ENCODE measurements at regions not wholly inside any gene's neighbourhood (a gene's known extent, or its start where the extent isn't known, plus 50 kb on each side); places are given as distances from the start of the nearest gene placed in this dataset.
A peak's percentile ranks its signal among the peaks of the same experiment; 100 is the strongest.
"Not testable (repeated sequence)": the region's sequence is repeated elsewhere in the genome, so short reads cannot be mapped to it uniquely, and the experiment has no call there.

- DNase-seq = no peak
Measured at GRCh38 chr3:177689869-177690268, 492.6 kb upstream of the TBL1XR1 start.

GRCh38 chr3:177690306-177690705 is 493.0 kb upstream of the TBL1XR1 start:
- no peak for DNase-seq

GRCh38 chr3:177692304-177692975 is 495.2 kb upstream of the TBL1XR1 start:
- no peak for DNase-seq

GRCh38 chr3:177693616-177694264 is 496.5 kb upstream of the TBL1XR1 start:
- no peak for DNase-seq

GRCh38 chr3:177694316-177694715 is 497.0 kb upstream of the TBL1XR1 start:
- no peak for DNase-seq

GRCh38 chr3:177694951-177695350 is 497.7 kb upstream of the TBL1XR1 start:
- no peak for DNase-seq

- DNase-seq = no peak
Measured at GRCh38 chr3:177700117-177700516, 502.8 kb upstream of the TBL1XR1 start.

GRCh38 chr3:177703788-177704187 is 506.5 kb upstream of the TBL1XR1 start:
- no peak for DNase-seq

GRCh38 chr3:177705976-177706823 is 508.9 kb upstream of the TBL1XR1 start:
- DNase-seq = no peak

- not testable (repeated sequence) for DNase-seq
Measured at GRCh38 chr3:177709470-177709869, 512.2 kb upstream of the TBL1XR1 start.

- DNase-seq = no peak
Measured at GRCh38 chr3:177710506-177710905, 513.2 kb upstream of the TBL1XR1 start.

- no peak for DNase-seq
Measured at GRCh38 chr3:177711637-177712036, 514.4 kb upstream of the TBL1XR1 start.

- DNase-seq = no peak
Measured at GRCh38 chr3:177713928-177714900, 516.9 kb upstream of the TBL1XR1 start.

GRCh38 chr3:177714945-177715344 is 517.7 kb upstream of the TBL1XR1 start:
- DNase-seq = no peak

GRCh38 chr3:177715980-177716379 is 518.7 kb upstream of the TBL1XR1 start:
- DNase-seq = no peak

GRCh38 chr3:177720927-177721326 is 523.6 kb upstream of the TBL1XR1 start:
- DNase-seq = not testable (repeated sequence)

- DNase-seq = no peak
Measured at GRCh38 chr3:177721864-177722785, 524.8 kb upstream of the TBL1XR1 start.

GRCh38 chr3:177724020-177724638 is 526.8 kb upstream of the TBL1XR1 start:
- peak; percentile 32 for DNase-seq

GRCh38 chr3:177725165-177725564 is 527.9 kb upstream of the TBL1XR1 start:
- no peak for DNase-seq

GRCh38 chr3:177726807-177727206 is 529.5 kb upstream of the TBL1XR1 start:
- no peak for DNase-seq

All from NCI-H2029 (cell line).